HG02973 (cell line): ENCODE measurements at regions not wholly inside any gene's neighbourhood (a gene's known extent, or its start where the extent isn't known, plus 50 kb on each side); places are given as distances from the start of the nearest gene placed in this dataset.

ENCODE experiments used
- ATAC-seq: cut with Tn5 transposase; IDR thresholded peaks from one replicate; pipeline ENCODE4 v1.9.1; 2021; ENCODE audit warnings: moderate library complexity; ENCODE audit not compliant: unreplicated experiment

DNA sequence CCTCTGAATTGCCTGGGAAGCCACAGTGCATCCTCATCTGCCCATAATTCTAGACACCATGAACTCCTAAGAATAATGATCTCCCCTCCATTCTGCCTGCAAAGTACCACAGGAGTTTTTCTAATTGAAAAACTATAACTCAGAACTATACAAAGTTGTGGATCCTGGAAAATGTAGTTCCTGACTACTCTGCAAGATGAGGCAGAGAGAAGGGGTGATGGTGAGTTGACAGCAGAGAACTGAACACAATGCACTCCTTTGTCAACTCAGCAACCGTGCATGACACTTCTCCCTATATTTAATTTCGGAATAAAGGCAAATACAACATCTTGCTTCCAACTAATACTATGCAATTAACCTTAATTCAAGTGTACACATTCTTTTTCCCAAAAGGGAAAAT, 471.1 kb upstream of the FAM98A start:
- ATAC-seq, result no peak

DNA sequence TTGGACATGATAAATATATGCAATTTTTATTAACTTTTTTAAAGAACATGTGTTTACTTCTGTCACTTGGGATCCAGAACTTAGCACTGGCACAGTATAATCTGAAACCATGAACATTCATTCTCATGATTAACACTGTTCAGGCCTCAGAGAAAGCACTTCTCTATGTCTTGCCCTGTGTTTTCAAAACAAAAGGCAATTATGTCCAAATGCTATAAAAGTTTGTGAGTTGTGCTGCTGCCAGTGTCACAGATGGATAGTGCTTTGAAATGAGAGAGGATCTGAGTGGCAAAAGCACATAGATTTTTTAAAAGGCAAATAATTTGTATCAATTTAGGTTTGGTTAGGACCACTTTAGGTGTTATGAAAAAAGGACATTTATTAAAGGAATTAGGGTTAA, 470.5 kb upstream of the FAM98A start:
- ATAC-seq, result no peak

DNA sequence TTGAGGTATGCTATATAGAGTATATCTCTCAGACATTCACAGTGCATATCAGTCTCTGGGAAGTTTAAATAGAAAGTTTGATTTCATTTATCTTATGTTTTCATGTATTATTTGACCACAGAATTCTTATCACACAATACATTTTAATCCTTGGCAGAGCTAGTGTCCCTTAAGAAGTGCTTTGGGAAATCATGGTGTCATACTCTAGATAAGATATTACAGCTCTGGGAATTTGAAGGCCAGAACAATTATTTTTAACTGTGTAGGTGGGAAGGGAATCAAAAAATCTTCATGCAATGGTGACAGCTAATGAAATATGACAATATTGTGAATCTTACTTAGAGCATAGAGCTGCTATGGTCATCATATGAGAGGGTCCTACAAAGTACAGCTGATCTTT, 451.3 kb upstream of the FAM98A start:
- ATAC-seq, result no peak

DNA sequence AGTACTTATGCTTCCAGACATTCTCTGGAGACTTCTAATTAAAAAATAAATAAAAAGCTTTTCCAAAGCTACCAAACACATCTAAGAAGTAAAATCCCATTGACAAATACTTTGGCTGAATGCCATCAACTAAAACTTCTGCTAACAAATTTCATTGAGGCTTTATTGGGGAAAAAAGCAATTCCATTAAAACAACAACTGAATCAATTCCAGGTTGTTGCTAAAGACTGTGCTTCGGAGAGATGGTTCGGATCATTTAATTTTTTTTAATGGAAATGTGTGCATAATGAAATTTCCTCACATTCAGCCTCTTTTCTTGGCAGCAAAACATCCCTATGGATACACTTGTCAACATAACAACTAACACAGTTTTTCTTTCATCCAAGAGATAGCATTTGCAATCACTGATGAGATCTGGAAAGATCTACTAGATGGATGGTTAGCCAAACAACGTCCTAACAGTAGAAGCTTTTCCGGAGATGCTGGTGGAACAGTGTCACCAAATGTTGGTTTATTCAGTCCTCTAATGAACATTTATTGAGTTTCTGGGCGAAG, 446.1 kb upstream of the FAM98A start:
- no peak for ATAC-seq

DNA sequence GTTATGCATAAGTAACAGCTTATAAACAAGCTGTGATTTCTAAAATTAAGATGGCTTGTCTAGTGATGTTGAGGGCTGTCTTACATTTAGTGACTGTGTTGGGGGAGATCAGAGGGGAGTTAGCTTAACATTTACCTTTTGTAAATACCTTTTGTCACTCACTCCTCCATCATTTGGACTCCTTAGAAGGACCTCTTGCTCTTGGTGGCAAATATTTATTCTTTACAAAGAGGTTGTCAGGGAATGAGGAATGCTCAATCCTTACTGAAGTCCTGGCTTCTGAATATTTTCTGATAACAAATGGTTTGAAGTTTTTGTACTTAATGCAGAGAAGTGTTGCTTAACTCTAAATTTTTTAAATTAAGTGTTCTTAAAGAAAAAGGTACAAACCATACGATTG, 438.8 kb upstream of the FAM98A start:
- no peak for ATAC-seq

DNA sequence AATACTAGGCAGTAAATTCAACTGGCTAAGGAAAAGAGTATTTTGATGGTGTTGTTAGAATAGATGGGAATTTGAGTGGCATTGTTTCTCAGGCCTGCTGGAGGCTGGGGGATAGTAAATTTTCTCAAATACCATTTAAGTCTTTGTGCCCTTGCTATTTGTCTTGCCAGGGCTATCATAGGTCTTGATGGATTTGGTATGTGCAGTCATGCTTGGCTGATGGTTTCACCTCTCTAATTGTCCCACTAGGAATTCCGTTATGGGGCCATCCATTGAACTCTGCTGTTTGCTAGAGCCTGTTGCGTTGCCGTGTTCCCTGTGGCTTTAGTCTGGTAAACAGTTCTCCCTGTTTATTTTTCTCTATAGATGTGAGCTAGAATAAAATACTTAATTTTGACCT, 438.1 kb upstream of the FAM98A start:
- ATAC-seq, result no peak

DNA sequence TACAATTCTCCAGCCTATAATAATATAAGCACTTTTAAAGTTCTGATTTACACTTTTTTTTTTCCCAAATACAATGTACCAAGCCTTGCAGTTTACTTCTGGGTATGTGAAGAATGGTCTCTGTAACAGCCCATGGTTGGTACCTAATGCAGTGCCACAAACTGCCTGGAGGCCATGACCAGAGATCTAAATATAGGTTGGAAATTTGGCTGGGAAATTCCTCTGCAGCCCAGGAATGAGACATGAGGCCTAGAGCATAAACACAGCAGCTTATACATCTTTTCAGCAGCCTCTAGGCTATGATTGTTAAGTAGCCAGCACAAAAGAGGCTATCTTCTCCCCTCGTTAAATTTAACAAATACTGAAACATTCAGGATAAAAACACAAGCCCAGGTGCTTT, 432.0 kb upstream of the FAM98A start:
- ATAC-seq, result no peak

DNA sequence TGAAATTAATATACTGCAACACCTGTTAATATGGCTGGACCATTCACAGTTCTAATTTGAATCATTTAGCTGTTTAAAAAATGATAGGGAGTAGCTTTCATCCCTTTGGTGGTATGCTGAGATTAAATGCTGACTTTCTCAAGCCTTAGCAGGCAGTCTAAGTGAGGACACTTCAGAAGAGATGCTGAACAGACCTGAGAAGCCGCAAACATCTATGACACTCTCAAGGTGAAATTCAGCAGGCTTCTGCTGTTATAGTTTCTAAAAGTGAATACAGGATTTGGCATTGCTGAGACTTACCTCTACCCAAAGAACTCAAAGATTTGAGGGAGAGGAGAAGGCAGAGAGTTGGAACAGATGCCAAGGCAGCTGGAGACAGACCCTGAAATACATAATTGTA, 431.2 kb upstream of the FAM98A start:
- no peak for ATAC-seq

DNA sequence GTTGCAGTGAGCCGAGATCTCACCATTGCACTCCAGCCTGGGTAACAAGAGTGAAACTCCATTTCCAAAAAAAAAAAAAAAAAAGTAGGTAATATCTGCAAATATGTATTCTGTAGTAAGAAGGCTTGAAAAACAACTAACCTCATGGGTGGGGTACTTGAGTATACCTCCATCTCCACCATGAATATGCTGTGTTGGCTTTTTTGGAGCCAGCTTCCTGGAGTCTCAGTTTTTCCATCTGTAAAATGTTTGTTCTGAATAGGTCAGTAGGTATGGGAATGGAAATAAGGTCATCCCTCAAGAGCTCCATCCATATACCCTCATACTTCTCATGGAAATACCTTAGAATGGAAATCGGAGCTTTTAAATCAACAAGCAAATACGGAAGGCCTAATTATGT, 430.0 kb upstream of the FAM98A start:
- no peak for ATAC-seq

DNA sequence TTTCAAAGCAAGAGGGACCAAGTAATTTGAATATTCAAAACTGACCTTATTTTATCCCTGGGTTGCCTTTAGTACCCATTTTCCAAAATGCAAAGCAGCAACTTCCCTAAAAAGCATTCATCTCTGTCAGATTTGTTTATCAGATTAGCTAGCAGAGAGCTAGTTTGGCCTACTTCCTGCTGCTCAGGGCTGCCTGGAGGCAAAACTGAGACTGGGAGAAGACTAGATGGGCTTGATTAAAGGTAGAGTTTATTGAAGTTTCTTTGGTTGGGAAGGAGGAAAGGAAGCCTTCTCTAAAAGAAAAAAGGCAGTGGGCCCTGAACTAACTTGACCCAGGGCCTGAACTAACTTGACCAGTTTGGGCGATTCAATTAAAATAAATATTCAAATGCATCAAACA, 426.1 kb upstream of the FAM98A start:
- ATAC-seq, result no peak

DNA sequence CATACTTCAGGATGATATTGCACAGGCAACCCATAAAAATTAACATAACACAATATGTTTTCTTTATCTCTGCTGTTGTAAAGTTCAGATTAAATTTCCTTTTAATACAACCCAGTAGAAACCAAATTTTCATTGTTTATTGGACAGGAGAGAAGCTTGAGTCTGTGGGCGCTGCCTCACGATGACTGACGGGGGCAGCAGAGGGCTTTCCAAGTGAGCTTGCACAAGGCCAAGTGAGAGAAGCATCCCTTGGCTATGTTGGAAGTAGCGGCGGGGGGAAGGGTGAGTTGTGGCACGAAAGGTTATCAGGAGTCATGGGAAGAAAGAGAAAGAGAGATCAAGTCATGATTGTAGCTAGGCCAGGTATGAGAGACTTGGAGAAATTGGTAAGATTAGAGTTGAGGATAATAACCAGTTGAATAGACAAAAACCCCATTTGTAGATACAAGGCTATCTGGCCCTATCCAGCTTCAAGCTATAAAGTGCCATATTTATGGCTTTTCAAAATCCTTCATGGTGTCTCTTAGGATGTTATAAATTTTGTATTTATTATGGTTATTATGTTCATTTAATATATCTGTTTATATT, 413.7 kb upstream of the FAM98A start:
- ATAC-seq, result peak; percentile 67

DNA sequence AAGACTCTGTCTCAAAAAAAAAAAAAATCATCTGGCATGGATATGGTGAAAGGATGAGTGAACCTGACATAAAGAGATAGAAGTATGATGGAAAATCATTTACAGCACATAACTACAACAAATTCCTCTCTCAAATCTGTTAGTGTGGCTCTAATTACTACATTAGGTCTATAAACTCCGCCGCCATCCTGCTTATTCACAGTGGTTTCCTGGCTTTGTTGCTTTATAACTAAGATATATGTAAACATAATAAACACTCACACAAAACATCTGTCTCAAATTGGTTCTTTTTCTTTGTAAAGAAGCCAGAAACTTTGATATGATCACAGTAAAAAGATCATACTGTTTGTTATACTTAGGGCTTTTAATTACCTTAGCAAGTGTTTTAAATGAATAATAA, 412.6 kb upstream of the FAM98A start:
- no peak for ATAC-seq

DNA sequence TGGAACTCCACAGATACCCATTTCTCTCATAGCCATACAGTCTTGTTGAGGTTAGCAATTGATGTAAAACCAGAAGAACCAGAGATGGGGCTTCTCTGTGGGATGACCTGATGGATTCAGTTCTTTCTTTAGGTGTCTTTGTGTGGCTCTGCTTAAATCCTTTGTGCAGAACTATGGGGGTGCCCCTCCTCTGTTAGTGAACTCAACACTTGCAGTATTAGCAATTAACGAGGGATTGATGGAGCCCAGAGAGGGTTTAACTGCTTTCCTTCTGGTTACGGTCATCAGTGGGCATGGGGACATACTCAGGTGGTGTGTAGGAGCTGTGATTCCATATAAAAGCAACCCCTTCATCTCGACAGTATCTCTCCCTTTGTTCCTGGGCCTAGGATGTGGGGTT, 406.8 kb upstream of the FAM98A start:
- no peak for ATAC-seq

DNA sequence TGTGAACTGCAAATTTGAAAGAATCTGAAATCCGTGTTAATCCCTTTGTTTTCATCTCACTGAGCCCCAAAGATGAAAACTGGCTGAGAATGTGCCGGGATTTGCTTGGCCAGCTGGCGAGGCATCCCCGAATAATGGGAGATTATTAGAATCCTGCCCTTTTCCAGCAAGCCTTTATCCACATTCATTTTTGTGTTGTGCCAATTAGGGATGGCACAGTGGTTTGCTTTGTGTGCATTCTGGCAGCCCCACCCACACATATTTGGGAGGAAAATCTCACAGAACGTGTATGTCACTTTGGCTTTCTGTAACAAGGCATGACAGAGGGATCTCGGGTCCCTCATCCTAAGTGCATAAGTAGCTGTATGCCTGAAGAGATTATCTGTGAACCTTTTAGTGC, 405.8 kb upstream of the FAM98A start:
- no peak for ATAC-seq

DNA sequence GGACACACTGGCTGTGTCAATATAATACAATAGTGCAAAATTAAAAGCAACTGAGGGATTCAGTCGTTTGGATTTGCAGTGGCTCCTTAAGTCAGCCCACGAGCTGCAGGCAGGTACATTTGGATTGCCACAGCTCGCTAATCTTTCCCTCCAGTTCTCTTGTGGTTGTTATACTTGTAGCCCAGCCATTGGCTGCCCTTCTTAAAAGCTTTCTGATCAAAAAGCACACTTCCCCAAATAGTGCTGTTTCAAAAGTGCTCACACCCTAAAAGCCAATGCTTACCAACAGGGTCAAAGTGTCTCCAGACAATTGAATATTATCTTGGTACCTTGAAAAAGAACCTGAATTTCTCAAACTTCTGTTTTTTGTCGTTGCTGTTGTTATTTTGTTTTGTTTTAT, 404.7 kb upstream of the FAM98A start:
- ATAC-seq, result no peak

DNA sequence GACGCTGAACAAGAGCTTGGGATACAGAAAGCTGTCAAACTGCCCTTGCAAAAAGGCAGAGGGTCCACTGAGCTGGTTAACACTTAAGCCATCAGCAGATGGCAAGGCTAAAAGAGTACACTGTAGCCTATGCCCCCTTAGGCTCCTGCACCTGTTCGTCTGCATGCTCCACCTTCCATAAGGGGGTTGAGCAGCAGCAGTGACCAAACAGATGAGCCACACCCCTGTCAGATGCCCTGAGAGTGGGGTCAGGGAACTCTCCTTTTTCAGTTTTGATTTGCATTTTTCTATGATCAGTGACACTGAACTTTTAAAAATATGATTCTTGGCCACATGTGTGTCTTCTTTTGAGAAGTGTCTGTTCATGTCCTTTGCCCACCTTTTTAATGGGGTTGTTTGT, 402.5 kb upstream of the FAM98A start:
- no peak for ATAC-seq

DNA sequence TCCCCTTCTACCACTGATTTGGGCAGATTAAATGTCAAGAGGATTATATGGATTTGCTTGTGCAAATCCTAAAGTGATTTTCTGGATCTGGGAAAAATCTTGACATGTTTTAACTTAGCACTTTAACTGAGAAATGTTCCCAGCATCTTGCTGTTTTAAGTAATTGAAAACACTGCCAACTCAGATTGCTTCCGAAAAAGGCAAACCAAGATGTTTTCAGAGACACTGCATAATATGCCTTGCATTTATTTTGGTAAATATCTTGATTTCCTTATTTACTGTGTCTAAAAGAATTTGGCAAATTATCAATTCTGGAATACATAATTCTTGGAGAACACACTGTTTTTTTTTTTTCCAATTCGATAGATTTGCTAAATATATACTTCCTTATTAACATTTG, 385.0 kb upstream of the FAM98A start:
- ATAC-seq, result no peak

DNA sequence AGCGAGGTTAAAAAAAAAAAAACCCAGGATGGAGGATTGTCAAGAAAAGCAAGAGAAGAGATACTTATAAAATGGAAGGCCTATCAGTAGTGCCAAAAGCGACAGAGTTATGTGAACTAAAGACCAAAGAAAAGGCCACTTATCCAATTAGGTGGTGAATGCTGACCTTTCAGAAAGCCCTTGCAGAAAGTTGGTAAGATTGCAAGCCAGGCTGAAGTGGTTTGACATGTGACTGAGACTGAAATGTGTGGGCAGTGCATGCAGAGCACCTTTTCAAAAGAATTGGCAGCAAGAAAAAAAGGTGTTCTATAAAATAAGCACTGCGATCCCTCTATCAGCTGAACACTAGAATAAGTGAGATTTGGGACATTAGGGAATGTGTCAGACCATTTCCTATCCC, 379.4 kb upstream of the FAM98A start:
- ATAC-seq, result no peak

DNA sequence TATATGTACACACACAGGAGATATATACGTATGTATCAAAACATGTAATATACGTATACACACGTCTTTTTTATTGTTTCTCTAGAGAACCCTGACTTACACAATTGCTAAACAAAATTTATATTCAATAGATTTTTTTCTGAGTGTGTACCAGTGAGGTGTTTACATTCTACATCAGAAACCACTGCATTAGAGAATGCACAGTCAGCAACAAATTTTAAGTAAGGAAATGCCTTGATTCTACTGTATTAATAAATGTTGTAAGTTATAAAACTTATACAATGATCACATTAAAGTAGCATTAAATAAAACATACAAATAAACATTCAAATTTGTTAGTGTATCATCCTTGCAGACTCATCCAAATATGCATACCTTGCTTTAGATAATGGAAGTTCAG, 376.4 kb upstream of the FAM98A start:
- ATAC-seq, result no peak

DNA sequence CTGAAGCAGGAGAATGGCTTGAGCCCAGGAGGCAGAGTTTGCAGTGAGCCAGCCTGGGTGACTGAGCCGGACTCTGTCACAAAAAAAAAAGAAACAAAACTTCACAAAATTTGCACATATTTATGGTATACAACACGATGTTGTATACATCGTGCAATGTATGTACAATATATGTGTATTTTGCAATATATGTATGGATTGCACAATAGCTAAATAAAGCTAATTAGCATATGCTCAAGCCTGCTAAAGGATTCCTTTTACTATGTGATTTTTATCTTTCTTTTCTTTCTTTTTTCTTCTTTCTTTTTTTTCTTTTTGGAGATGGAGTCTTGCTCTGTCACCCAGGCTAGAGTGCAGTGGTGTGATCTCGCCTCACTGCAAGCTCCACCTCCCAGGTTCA, 368.0 kb upstream of the FAM98A start:
- ATAC-seq, result no peak

DNA sequence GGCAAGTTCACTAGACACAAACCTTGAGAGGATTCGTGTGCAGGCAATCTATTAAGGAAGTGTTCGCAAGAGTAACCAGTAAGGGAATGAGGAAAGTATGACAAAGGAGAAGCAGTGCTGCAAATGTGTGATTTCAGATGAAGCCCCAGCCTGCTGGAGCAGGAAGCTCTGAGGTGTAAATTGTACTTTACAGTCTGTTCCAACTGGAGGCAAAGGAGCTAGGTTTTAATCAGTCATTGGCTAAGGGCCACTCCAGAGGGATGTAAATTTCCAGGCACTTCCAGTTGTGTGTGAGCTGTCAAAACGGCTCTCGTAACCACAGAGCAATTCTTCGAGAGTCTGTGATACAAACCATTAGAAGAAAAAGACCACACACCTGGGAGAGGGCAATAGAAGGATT, 359.5 kb upstream of the FAM98A start:
- no peak for ATAC-seq

DNA sequence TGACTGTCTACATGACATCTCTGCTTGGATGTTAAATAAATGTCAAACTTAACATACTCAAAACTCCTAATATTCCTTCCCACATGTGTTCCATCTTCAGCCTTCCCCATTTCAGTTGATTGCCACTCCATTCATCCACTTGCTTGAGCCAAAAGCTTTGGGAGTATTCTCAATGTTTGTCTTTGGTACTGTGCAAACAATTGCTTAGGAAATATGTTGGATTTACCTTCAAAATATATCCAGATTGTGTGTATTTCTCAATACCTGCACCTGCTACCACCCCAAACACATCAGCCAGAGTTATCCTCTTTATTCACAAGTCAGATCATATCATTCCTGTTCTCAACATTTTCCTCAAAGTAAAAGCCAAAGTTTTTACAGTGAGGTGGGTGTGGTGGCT, 350.3 kb upstream of the FAM98A start:
- ATAC-seq, result no peak

DNA sequence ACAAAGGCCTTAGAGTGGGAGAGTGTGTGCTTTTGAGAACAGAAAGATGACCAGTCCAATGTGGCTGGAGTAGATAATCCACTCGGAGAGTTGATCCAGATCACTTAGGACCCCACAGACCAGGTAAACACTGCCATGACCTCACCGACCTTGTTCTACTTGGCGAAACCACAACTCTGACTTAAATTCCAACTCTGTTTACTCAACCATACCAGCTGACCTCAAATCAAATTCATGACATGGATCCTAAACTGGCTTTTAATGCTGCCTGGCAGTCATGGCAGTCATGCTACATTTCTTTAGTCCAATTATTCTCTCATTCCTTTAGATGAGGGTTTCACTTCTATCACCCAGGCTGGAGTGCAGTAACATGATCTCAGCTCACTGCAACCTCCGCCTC, 347.1 kb upstream of the FAM98A start:
- ATAC-seq, result no peak

DNA sequence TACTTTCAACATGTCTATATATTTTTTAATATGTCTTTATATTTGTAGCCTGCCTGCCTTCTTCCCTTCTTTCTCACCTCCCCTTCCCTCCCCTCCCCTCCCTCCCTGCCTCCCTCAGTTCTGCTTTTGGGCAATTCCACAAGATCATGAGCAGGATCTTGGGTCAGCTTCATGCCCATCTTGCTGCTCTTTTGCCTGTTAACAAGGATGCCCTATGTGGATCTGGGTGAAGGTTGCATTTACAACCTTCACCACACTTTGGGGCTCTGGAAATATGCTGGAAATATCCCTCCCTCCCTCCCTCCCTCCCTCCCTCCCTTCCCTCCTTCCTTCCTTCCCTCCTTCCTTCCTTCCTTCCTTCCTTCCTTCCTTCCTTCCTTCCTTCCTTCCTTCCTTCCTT, 334.1 kb upstream of the FAM98A start:
- ATAC-seq, result no peak
